ACC112 (cell line): ENCODE measurements at regions not wholly inside any gene's neighbourhood (a gene's known extent, or its start where the extent isn't known, plus 50 kb on each side); places are given as distances from the start of the nearest gene placed in this dataset.

ENCODE experiments used
- H2AFZ ChIP-seq: fragments of 200-600 bp; sonication (generic); one replicate; pipeline ENCODE4 v1.6.0; 2017; ENCODE audit warnings: antibody characterized with exemption, low read length; ENCODE audit not compliant: unreplicated experiment
- H3K27ac ChIP-seq: fragments of 200-600 bp; sonication (generic); 2 replicates; pipeline ENCODE4 v1.5.1; 2014; ENCODE audit warnings: low read depth, mild to moderate bottlenecking, antibody characterized with exemption, low read length, moderate library complexity
- H3K27me3 ChIP-seq: fragments of 200-600 bp; sonication (generic); 2 replicates; pipeline ENCODE4 v1.6.1; 2014; ENCODE audit warnings: mild to moderate bottlenecking, antibody characterized with exemption, low read length, moderate library complexity, mixed read lengths; ENCODE audit not compliant: insufficient read depth
- H3K36me3 ChIP-seq: fragments of 200-600 bp; sonication (generic); 2 replicates; pipeline ENCODE4 v1.6.1; 2016; ENCODE audit warnings: mild to moderate bottlenecking, antibody characterized with exemption, low read length, moderate library complexity, mixed read lengths; ENCODE audit not compliant: insufficient read depth
- H3K4me1 ChIP-seq: fragments of 200-600 bp; sonication (generic); one replicate; pipeline ENCODE4 v1.6.1; 2016; ENCODE audit warnings: low read length, mixed read lengths; ENCODE audit not compliant: insufficient read depth, unreplicated experiment, control insufficient read depth
- H3K4me3 ChIP-seq: fragments of 200-600 bp; sonication (generic); 2 replicates; pipeline ENCODE4 v1.5.1; 2014; ENCODE audit warnings: mild to moderate bottlenecking, low read depth, low read length
- H3K79me2 ChIP-seq: fragments of 200-600 bp; sonication (generic); one replicate; pipeline ENCODE4 v1.6.0; 2016; ENCODE audit warnings: low read length; ENCODE audit not compliant: control insufficient read depth, unreplicated experiment, insufficient read depth

DNA sequence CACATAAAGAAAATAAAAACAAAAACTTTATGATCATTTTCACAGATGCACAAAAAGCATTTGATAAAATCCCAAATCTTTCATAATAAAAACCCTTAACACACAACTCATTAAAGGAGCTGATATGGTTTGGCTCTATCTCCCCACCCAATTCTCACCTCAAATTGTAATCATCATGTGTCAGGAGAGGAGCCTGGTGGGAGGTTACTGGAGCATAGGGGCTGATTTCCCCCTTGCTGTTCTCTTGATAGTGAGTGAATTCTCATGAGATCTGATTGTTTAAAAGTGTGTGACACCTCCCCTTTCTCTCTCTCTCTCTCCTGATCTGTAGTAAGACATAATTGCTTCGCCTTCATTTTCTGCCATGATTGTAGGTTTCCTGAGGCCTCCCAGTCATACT lies 790.7 kb downstream of the C12orf50 start:
- H3K4me3 ChIP-seq, result no peak overlapping the region
- no peaks in the 10 kb centered on the region for H3K79me2 ChIP-seq
- no peaks in the 10 kb centered on the region for H3K27me3 ChIP-seq
- no peak overlapping the region for H3K27ac ChIP-seq
- no peaks in the 10 kb centered on the region for H3K4me1 ChIP-seq
- H3K36me3 ChIP-seq, result no peaks in the 10 kb centered on the region
- no peak overlapping the region for H2AFZ ChIP-seq

DNA sequence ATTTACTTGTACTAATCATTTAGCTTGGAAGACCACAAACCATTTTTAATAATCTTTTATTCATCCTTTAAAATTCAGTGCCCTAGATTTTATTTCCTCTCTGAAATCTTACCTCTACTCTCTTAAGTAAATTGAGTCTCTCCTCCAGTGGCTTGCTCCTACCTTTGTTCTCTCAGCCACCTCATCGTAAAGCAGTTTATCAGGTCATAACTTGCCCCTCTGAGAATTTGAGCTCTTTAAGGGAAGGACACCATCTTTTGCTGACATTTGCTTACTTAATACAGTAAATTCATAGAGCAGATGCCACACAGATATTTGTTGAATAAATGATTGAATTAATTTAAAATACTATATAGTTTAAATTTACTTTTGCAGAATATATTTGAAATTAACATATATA lies 794.3 kb downstream of the C12orf50 start:
- no peaks in the 10 kb centered on the region for H3K27me3 ChIP-seq

DNA sequence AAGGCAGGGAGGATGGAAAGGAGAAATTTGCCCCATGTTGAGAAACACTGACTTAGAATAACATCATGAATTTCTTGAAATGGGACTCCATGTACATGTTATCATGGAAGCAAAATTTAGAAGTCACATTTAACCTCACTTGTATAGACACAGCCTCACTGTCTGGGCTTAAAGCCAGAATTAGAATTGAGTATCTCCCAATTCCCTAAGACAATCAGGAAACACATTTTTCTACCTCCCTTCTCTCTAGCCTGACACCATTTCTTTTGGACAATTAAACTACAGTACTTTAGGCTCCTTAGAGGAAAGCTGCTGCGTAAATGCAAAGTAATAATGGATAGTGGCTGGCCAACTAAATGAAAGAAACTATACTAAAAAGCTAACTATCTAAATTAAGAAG lies 795.5 kb downstream of the C12orf50 start:
- Histone ChIP-seq H3K36me3 (no peaks in the 10 kb centered on the region), H3K79me2 (no peaks in the 10 kb centered on the region), H3K27ac (no peak overlapping the region), H3K27me3 (no peaks in the 10 kb centered on the region), H2AFZ (no peak overlapping the region), H3K4me1 (no peaks in the 10 kb centered on the region), H3K4me3 (no peak overlapping the region)

More for the DNA sequence above, 794.3 kb downstream of the C12orf50 start:
- Histone ChIP-seq H3K27ac (no peak overlapping the region), H3K4me3 (no peak overlapping the region), H3K4me1 (no peaks in the 10 kb centered on the region), H3K36me3 (no peaks in the 10 kb centered on the region), H2AFZ (no peak overlapping the region), H3K79me2 (no peaks in the 10 kb centered on the region)

DNA sequence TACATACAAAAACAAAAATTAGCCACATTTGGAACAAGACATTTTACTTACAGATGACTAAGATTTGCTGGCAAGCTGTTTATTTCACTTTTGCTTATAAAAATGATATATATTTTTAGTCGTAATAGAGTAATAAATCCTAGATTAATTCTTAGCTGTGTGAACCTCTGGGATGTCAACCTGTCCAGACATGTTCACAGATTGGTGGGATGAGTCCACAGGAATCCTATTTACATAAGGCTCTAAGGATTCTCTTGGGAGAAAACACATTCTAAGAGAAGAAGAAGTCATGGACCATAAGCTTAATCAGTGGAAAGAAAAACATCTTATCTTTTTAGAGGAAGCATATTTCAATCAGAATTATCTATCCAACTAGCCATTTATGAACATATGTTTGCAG lies 797.4 kb downstream of the C12orf50 start:
- no peaks in the 10 kb centered on the region for H3K79me2 ChIP-seq
- H3K27ac ChIP-seq, result no peak overlapping the region
- H3K36me3 ChIP-seq, result no peaks in the 10 kb centered on the region
- no peaks in the 10 kb centered on the region for H3K27me3 ChIP-seq
- H3K4me1 ChIP-seq, result no peaks in the 10 kb centered on the region
- H3K4me3 ChIP-seq, result no peak overlapping the region
- no peak overlapping the region for H2AFZ ChIP-seq

DNA sequence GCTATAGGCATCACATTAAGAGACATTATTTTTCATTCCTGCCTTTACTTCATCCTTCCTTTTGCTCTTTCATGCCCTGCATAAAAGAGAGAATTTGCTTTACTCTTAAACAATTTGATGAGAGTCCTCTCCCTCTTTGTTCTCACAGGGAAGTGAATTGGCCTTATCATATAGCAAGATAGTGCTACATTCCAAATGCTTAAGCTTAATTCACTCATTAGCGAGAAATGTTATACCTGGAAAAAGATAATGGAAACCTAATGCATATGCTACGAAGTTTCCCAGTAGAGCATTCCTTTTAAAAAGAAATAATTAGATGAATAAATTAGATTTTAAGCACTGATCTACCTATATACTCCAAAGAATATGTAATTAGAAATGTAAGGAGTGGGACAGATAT lies 798.8 kb downstream of the C12orf50 start:
- H3K27me3 ChIP-seq, result no peaks in the 10 kb centered on the region
- no peak overlapping the region for H3K27ac ChIP-seq
- H3K4me1 ChIP-seq, result no peaks in the 10 kb centered on the region
- H3K4me3 ChIP-seq, result no peak overlapping the region
- no peaks in the 10 kb centered on the region for H3K79me2 ChIP-seq
- H2AFZ ChIP-seq, result no peak overlapping the region
- H3K36me3 ChIP-seq, result no peaks in the 10 kb centered on the region

DNA sequence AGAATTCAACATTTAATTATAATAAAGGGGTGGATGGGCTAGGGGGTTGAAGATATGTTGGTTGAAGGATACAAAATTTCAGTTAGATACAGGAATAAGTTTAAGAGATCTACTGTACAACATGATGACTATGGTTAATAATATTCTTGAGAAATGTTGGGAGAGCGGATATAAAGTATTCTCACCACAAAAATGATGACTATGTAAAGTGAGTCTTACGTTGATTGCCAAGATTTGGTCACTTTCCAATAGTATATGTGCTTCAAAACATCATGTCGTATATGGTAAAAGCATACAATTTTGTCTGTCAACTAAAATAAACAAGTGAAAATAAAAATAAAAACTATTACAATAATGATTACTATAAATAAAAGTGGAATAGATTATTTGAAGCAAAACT lies 802.0 kb downstream of the C12orf50 start:
- no peak overlapping the region for H3K4me3 ChIP-seq
- no peaks in the 10 kb centered on the region for H3K79me2 ChIP-seq

DNA sequence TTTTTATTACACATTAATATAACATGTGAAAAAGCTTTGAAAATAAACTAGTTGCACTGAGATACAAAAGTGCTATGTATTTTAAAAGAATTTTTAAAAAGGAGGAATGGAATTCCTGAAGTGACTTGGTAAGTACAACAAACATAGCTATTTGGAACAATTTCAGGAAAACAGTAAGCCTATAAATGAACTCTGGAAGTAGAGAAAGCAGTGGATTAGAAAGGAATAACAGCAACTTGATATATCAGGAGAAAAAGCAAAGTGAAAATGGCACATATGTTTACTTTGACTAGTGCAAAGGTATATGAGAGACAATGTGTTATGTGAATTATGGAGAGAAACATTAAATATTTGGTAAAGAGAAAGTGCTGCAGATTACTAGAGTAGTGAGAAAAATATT lies 811.7 kb downstream of the C12orf50 start:
- H3K36me3 ChIP-seq, result no peaks in the 10 kb centered on the region
- H3K79me2 ChIP-seq, result no peaks in the 10 kb centered on the region
- H3K4me3 ChIP-seq, result peak overlapping the region; percentile 42; the same call in 1 of the 2 replicates
- H3K4me1 ChIP-seq, result peaks cover 9% of the 10 kb centered on the region
- H2AFZ ChIP-seq, result peak overlapping the region; percentile 94
- H3K27me3 ChIP-seq, result no peaks in the 10 kb centered on the region
- H3K27ac ChIP-seq, result no peak overlapping the region

More for the DNA sequence above, 802.0 kb downstream of the C12orf50 start:
- Histone ChIP-seq H3K4me1 (no peaks in the 10 kb centered on the region), H2AFZ (no peak overlapping the region), H3K27me3 (no peaks in the 10 kb centered on the region), H3K27ac (no peak overlapping the region), H3K36me3 (no peaks in the 10 kb centered on the region)

DNA sequence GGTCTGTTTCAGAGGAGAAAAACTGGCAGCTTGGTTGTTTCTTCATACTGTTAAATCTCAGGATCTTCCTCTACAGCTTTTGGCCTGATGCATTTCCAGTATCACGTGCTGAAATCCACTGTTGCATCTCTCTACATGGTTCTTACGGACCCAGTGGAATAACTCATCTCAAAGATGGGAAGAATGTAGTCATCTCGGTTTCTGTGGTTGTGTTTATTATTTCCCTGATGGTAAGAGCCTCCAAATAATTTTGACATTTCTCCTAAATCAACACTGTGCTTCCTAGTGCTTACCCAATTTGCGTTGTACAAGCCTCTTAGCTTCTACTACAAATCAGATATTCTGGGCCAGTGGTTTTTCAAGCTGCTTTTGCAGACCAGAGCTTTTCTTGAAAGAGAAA lies 812.8 kb downstream of the C12orf50 start:
- no peaks in the 10 kb centered on the region for H3K79me2 ChIP-seq
- peaks cover 9% of the 10 kb centered on the region for H3K4me1 ChIP-seq
- peak overlapping the region; percentile 26 for H2AFZ ChIP-seq
- H3K27me3 ChIP-seq, result no peaks in the 10 kb centered on the region
- no peaks in the 10 kb centered on the region for H3K36me3 ChIP-seq
- H3K4me3 ChIP-seq, result no peak overlapping the region
- no peak overlapping the region for H3K27ac ChIP-seq

DNA sequence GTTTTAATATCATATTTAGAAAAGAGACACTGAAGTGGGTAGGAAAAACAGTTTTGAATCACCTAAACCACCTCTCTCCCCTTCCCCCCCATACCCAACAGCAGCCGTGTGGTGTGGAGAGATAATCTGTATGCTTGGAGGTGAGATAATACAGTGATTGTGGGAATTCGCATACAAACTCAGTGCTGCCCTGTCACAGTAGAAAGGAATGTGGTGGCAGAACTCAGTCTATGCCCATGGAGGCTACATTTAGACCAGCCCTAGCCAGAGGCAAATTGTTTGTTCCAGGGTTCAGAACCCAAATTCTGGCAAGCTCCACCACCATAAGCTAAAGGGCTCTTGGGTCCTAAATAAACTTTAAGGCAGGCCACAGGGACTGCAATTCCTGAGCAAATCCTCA lies 827.0 kb downstream of the C12orf50 start:
- Histone ChIP-seq H3K27ac (no peak overlapping the region), H3K4me1 (no peaks in the 10 kb centered on the region), H3K79me2 (no peaks in the 10 kb centered on the region), H3K27me3 (no peaks in the 10 kb centered on the region), H2AFZ (no peak overlapping the region), H3K4me3 (no peak overlapping the region), H3K36me3 (no peaks in the 10 kb centered on the region)

DNA sequence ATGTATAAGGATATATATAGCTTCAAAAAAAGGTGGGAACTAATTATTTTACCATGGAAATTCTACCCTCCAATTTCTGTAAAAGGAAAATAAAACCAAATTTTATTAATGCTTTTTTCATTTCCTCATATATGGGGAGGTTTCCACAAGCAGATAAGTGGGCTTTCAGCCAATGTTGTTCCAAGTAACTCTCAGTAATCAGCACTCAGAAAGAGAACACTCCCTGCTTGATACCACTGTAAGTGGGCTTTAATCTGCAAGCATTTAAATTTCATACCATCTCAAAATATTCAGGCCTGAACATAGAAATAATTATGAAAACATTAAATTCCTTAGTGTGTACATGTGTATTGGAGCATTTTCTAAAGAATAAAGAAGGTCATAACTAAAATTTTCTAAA lies 827.6 kb downstream of the C12orf50 start:
- Histone ChIP-seq H3K36me3 (no peaks in the 10 kb centered on the region), H3K79me2 (no peaks in the 10 kb centered on the region), H2AFZ (no peak overlapping the region), H3K27ac (no peak overlapping the region), H3K4me1 (no peaks in the 10 kb centered on the region), H3K27me3 (no peaks in the 10 kb centered on the region), H3K4me3 (no peak overlapping the region)

DNA sequence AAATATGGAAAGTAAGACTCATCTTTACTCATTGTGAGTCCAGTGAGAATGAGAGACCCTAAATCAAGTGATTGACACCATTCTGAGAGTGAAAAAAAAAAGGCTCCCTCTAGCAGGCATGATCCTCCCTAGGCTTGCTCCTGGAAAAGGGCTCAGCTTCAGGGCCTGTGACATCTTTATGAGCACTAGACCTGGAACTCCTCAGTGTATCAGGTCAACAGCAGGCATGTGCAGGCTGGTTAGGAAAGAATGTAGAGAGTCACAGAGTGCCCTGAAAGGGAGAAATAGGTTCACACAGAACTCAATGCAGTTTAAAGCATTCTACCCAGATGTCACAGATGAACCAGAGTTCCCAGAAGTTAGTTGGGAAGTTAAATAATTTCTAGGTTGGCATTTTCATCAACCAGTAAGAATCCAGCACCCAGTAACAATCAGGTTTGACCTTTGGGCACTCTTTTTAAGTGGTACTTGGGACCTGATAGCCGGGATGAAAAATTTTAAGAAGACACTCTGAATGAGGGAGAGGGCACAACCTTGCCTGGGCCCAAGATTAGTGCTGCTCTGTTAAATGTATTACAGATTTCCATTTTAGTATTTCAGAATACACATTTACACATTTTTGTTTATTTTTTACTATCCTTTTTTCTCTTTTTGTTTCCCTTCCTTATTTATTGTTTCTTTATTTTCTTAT lies 828.8 kb downstream of the C12orf50 start:
- H3K79me2 ChIP-seq, result no peaks in the 10 kb centered on the region
- H3K27ac ChIP-seq, result no peak overlapping the region
- no peak overlapping the region for H2AFZ ChIP-seq
- H3K27me3 ChIP-seq, result no peaks in the 10 kb centered on the region
- H3K4me1 ChIP-seq, result no peaks in the 10 kb centered on the region
- no peak overlapping the region for H3K4me3 ChIP-seq
- no peaks in the 10 kb centered on the region for H3K36me3 ChIP-seq
